HUES48 (cell line): ENCODE measurements at regions not wholly inside any gene's neighbourhood (a gene's known extent, or its start where the extent isn't known, plus 50 kb on each side); places are given as distances from the start of the nearest gene placed in this dataset.
"Not testable (repeated sequence)": the region's sequence is repeated elsewhere in the genome, so short reads cannot be mapped to it uniquely, and the experiment has no call there.

Experiments used
- H3K27ac ChIP-seq: one replicate; pipeline ENCODE4 v1.7.0; 2013; ENCODE audit warnings: low read depth, low read length, inconsistent platforms
- H3K27me3 ChIP-seq: 2 replicates; pipeline ENCODE4 v1.6.1; 2013; ENCODE audit warnings: mild to moderate bottlenecking, low read length; ENCODE audit not compliant: control insufficient read depth, insufficient read depth
- H3K36me3 ChIP-seq: 2 replicates; pipeline ENCODE4 v1.6.1; 2013; ENCODE audit warnings: low read length; ENCODE audit not compliant: control insufficient read depth, insufficient read depth
- H3K4me1 ChIP-seq: 2 replicates; pipeline ENCODE4 v1.6.1; 2013; ENCODE audit warnings: mild to moderate bottlenecking, low read length; ENCODE audit not compliant: control insufficient read depth, insufficient read depth
- H3K4me3 ChIP-seq: 2 replicates; pipeline ENCODE4 v1.5.1; 2013; ENCODE audit warnings: mild to moderate bottlenecking, low read depth, low read length
- H3K9ac ChIP-seq: 2 replicates; pipeline ENCODE4 v1.6.1; 2013; ENCODE audit warnings: mild to moderate bottlenecking, low read depth, low read length, moderate library complexity
- H3K9me3 ChIP-seq: 2 replicates; pipeline ENCODE4 v1.6.1; 2013; ENCODE audit warnings: low read length; ENCODE audit not compliant: control insufficient read depth, insufficient read depth

GRCh38 chr6:156587751-156588301 is 189.4 kb upstream of the ARID1B start:
- Histone ChIP-seq H3K9me3 (no peaks in the 10 kb centered on the region), H3K36me3 (no peaks in the 10 kb centered on the region), H3K9ac (no peak overlapping the region), H3K27me3 (no peaks in the 10 kb centered on the region), H3K4me1 (no peaks in the 10 kb centered on the region), H3K27ac (no peak overlapping the region), H3K4me3 (no peak overlapping the region)

DNA sequence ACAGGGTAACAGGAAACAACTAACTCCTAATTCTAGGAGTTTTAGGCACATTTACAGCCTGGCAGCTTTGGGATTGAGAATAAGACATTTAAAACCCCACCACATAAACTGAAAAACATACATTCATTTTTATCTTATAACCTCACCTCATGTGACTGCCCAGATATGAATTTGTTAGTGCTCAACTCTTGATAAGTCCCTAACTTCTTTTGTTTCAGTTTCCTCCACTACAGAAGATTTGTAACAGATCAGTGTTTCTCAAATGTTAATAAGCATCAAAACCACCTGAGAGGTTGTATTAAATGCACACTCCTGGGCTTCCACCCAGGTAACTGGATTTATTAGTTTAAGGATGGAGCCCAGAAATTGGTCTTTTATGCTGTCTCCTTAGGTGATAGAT is 190.1 kb upstream of the ARID1B start:
- Histone ChIP-seq H3K9ac (no peak overlapping the region), H3K4me1 (no peaks in the 10 kb centered on the region), H3K4me3 (no peak overlapping the region), H3K27me3 (no peaks in the 10 kb centered on the region), H3K9me3 (no peaks in the 10 kb centered on the region), H3K36me3 (no peaks in the 10 kb centered on the region), H3K27ac (no peak overlapping the region)

- Histone ChIP-seq H3K9ac (no peak overlapping the region), H3K27ac (no peak overlapping the region), H3K27me3 (no peaks in the 10 kb centered on the region), H3K36me3 (no peaks in the 10 kb centered on the region), H3K4me1 (no peaks in the 10 kb centered on the region), H3K4me3 (no peak overlapping the region), H3K9me3 (no peaks in the 10 kb centered on the region)
These were observed 191.3 kb upstream of the ARID1B start for GRCh38 chr6:156585859-156586258.

GRCh38 chr6:156584121-156584520 is 193.1 kb upstream of the ARID1B start:
- not testable (repeated sequence) for H3K4me3 ChIP-seq, H3K36me3 ChIP-seq, H3K9me3 ChIP-seq, H3K9ac ChIP-seq, H3K4me1 ChIP-seq, H3K27me3 ChIP-seq, H3K27ac ChIP-seq

DNA sequence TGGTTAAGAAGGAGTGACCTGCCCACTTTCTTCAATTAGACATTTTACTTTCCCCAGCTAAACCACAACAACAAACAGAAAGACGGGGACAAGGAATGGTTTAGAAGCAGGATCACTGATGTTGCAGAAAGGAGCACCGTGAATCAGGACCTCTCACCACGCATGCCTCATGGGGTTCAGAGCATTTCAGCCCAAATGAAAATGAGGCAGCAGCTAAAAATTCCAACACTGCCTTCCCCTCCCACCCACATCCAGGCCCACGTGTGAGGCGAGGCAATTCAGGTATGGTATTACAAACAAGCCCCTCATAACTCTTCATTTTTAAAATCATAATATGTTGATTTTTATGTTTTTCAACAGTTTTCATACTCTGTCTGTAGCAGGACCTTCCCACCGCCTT is 194.1 kb upstream of the ARID1B start:
- no peaks in the 10 kb centered on the region for H3K27me3 ChIP-seq
- H3K9ac ChIP-seq, result no peak overlapping the region
- no peak overlapping the region for H3K4me3 ChIP-seq
- no peaks in the 10 kb centered on the region for H3K4me1 ChIP-seq
- H3K36me3 ChIP-seq, result no peaks in the 10 kb centered on the region
- no peak overlapping the region for H3K27ac ChIP-seq
- peaks cover 1% of the 10 kb centered on the region for H3K9me3 ChIP-seq

GRCh38 chr6:156582509-156582992 is 194.6 kb upstream of the ARID1B start:
- Histone ChIP-seq H3K9ac (no peak overlapping the region), H3K27ac (no peak overlapping the region), H3K36me3 (no peaks in the 10 kb centered on the region), H3K27me3 (no peaks in the 10 kb centered on the region), H3K4me3 (no peak overlapping the region), H3K4me1 (no peaks in the 10 kb centered on the region), H3K9me3 (peaks cover 7% of the 10 kb centered on the region)

- no peaks in the 10 kb centered on the region for H3K27me3 ChIP-seq
- H3K27ac ChIP-seq, result no peak overlapping the region
- peaks cover 15% of the 10 kb centered on the region for H3K9me3 ChIP-seq
- H3K9ac ChIP-seq, result no peak overlapping the region
- H3K4me1 ChIP-seq, result no peaks in the 10 kb centered on the region
- H3K36me3 ChIP-seq, result no peaks in the 10 kb centered on the region
- H3K4me3 ChIP-seq, result no peak overlapping the region
These were observed 197.6 kb upstream of the ARID1B start for GRCh38 chr6:156579564-156579963.

GRCh38 chr6:156577749-156578148 is 199.4 kb upstream of the ARID1B start:
- Histone ChIP-seq H3K27ac (no peak overlapping the region), H3K4me1 (no peaks in the 10 kb centered on the region)

GRCh38 chr6:156575361-156575760 is 201.8 kb upstream of the ARID1B start:
- no peaks in the 10 kb centered on the region for H3K4me1 ChIP-seq
- no peaks in the 10 kb centered on the region for H3K36me3 ChIP-seq
- H3K9ac ChIP-seq, result no peak overlapping the region
- no peak overlapping the region for H3K27ac ChIP-seq
- H3K27me3 ChIP-seq, result no peaks in the 10 kb centered on the region
- peaks cover 15% of the 10 kb centered on the region for H3K9me3 ChIP-seq
- H3K4me3 ChIP-seq, result no peak overlapping the region

More at GRCh38 chr6:156577749-156578148, 199.4 kb upstream of the ARID1B start:
- Histone ChIP-seq H3K27me3 (no peaks in the 10 kb centered on the region), H3K9me3 (peaks cover 15% of the 10 kb centered on the region), H3K9ac (no peak overlapping the region), H3K4me3 (no peak overlapping the region), H3K36me3 (no peaks in the 10 kb centered on the region)

DNA sequence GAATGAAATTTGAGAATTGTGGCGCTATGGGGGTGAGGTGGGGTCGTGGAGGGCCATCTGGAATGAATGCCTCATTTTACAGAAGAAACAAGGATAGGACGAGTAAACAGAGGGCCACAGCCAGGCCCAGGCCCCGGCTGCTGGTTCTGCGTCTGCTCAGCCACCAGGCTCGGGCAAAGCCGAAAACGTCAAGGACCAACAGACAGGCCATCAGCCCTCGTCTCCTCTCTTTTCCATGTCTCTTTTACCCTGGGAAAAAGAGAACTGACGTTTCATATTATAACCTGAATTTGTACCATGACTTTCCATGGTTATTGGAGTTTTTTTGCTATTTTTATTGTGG is 212.4 kb upstream of the ARID1B start:
- Histone ChIP-seq H3K9me3 (0 out of 2 replicates have a peak, but pooled peaks cover 2% of the 10 kb centered on the region), H3K27ac (no peak overlapping the region), H3K36me3 (no peaks in the 10 kb centered on the region), H3K4me3 (no peak overlapping the region), H3K4me1 (0 out of 2 replicates have a peak, but pooled peaks cover 3% of the 10 kb centered on the region), H3K9ac (no peak overlapping the region), H3K27me3 (no peaks in the 10 kb centered on the region)

GRCh38 chr6:156564127-156564806 is 212.9 kb upstream of the ARID1B start:
- no peak overlapping the region for H3K9ac ChIP-seq
- no peak overlapping the region for H3K4me3 ChIP-seq
- H3K4me1 ChIP-seq, result 0 out of 2 replicates have a peak, but pooled peaks cover 3% of the 10 kb centered on the region
- H3K27ac ChIP-seq, result no peak overlapping the region
- 0 out of 2 replicates have a peak, but pooled peaks cover 5% of the 10 kb centered on the region for H3K9me3 ChIP-seq
- no peaks in the 10 kb centered on the region for H3K27me3 ChIP-seq
- no peaks in the 10 kb centered on the region for H3K36me3 ChIP-seq
